GM18858 (cell line): ENCODE measurements at regions not wholly inside any gene's neighbourhood (a gene's known extent, or its start where the extent isn't known, plus 50 kb on each side); places are given as distances from the start of the nearest gene placed in this dataset.
"Not testable (repeated sequence)": the region's sequence is repeated elsewhere in the genome, so short reads cannot be mapped to it uniquely, and the experiment has no call there.

Experiments used
- ATAC-seq: cut with Tn5 transposase; IDR thresholded peaks from one replicate; pipeline ENCODE4 v1.9.1; 2021; ENCODE audit not compliant: unreplicated experiment

- no peak for ATAC-seq
Measured at GRCh38 chr15:94838281-94838680, 606.9 kb downstream of the MCTP2 start.

DNA sequence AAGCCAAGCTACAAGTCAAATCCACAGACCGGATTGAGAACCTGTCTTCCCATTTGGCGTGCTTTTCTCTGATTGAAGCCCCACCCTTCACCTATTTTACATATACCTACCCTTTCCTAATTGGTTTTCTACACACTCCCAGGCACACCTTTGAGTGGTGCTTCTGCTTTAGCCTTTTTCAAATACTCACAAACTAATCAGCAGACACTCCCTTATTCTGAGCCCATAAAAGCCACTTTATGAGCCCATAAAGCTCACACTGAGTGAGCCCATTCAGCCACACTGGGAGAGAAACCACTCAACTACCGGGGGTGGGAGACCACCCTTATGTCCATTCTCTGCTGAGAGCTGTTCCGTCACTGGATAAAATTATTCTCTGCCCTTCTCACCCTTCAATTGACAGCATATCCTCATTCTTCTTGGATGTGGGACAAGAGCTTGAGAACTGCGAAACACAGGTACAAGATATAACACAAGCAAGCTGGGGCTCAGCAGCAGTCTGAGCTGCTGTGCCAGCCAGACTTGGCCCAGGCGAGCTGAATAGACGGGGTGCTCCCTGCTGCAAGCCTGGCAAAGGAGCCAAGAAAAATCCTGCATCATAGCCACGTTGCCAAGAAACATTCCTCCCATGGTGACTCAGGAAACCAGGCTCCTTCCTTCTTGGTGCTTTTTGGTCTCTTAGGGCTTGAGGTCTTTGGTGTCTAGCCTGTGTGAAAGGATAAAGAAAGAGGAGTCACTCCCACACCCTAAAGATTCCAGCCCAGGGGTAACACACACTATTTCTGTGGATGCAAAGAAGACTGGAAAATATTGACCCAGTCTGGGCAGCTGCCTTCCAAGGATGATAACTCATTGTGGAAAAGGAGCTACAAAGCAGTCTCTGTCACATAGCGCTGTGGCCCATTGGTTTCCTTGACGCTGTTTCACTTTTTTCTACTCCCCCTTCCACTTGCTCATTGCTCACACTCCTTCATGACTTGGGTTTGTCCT, 609.7 kb downstream of the MCTP2 start:
- ATAC-seq, result no peak

DNA sequence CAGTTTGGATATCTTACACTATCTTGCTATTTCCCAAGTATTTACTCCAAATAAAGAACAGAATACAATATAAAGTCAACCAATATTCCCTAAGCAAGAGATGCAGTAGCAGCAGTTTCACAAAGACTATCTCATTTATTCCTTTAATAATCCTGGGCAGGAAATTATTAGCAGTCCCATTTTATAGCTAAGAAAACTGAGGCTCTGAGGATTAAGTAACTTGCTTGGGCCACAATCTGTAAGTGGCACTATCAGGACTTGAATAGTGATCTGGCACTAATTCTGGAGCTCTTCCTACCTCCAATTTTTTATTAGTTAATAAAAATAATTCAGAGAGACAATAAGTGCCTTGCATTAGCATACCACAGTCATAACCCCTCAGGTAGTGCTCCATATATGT, 611.7 kb downstream of the MCTP2 start:
- no peak for ATAC-seq

DNA sequence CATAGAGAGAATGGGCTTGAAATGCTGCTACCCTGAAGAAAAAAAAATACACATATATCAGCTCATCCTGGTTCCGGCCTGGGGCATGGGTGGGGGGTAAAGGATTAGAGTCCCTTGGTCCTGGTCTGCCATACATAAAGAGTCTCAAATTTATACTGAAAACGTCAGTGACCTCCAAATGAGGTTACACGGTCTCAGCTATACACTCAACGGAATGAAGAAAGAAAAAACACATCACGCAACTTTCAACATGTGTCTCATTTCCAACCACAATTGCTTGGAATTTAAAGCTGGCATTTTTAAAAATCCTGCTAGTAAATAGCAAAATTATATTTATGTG, 612.8 kb downstream of the MCTP2 start:
- no peak for ATAC-seq

DNA sequence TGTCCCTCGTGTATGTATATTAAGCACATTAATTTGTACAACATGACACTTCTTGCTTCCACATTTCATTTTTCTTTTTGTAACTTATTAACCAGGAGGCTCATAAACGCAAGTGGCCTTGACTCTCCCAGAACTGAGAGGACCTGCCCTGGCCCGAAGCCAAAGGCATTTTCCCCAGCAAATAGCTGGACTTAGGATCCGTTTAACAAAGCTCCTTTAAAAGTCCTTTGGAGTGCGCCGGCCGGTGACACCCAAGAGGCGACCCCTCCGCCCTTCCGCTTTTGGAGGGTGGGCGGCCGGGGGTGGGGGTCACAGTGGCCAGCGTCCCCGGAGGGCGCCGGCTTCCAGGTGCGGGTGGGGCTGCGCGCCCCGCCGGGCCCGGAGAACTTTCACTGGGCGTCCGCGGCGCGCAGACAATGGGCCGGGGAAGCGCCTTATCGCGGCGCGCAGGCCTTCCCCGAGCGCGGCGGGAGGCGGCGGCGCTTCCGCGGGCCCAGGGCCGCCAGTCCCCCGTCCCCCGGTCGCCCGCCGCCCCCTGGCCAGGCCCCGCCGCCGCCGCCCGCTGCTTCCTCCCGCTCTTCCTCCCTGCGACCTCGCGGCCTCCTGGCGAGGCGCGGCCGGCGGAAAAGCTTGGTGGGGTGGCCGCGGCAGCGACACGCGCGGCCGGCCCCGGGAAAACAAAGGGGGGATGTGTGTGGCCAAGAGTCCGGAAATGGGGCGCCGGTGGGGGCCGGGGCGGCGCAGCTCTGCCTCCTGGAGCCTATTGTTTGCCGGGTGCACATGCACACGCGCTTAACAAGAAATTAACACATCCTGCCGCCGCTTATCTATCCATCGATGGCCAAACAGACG, 613.4 kb downstream of the MCTP2 start:
- ATAC-seq, result no peak

DNA sequence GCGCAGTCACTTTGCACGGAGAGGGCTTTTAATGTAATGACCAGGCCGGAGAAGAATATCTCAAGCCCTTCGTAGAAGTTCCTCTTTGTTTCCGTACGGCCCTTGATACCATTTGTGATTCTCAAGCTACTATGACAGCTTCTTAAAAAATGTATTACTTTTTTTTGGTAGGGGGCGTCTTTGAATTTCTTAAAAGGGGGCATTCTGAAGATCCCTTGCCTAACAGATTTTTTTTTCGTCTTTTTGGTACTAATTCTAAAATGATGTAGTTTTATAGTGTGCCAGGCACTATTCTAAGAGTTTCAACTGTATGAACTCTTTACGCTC, 614.0 kb downstream of the MCTP2 start:
- no peak for ATAC-seq

DNA sequence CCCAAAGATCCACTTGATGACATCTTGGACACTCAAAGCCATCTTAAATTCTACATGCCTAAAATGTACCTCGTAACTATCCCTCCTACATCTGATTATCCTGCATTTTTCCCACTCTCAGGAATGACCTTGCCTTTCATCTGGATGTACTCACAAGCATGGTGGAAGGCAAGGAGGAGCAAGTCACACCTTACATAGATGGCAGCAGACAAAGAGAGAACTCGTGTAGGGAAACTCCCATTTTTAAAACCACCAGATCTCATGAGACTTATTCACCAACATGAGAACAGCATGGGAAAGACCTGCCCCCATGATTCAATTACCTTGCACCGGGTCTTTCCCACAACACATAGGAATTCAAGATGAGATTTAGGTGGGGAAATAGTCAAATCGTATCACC, 616.0 kb downstream of the MCTP2 start:
- ATAC-seq, result no peak

DNA sequence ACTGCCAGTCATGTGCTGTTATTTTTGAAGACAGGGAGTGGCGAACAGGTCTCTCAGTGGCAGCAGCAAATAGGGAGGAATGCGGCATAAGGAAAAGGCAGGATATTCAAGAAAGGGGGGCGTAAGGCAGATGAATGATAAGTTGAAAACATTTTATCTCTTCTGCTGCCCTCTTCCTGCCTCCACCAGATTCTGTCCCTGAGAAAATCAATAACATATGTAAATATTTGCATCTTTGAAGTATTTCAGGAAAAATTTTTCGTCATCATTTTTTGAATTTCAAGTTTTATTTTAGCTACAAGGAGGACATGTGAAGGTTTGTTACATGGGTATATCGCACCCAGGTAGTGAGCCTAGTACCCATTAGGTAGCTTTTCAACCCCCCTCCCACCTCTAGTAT, 616.7 kb downstream of the MCTP2 start:
- no peak for ATAC-seq

DNA sequence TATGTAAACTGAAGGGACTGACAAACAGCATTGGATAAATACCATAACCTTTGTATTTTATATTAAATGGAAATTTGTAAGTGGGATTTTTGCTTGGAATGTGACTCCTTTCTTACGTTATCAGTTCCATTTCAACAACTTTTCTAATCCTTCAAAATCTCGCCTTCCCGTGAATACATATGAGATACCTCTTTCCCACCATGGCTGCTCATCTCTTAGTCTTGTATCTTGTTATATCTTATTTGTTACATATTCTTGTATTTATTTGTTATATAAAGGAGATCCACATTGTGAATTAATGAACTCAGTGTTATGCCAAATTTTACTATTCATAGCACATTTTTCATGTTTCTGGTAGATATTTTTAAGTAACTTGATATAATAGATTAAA, 623.7 kb downstream of the MCTP2 start:
- ATAC-seq, result no peak

DNA sequence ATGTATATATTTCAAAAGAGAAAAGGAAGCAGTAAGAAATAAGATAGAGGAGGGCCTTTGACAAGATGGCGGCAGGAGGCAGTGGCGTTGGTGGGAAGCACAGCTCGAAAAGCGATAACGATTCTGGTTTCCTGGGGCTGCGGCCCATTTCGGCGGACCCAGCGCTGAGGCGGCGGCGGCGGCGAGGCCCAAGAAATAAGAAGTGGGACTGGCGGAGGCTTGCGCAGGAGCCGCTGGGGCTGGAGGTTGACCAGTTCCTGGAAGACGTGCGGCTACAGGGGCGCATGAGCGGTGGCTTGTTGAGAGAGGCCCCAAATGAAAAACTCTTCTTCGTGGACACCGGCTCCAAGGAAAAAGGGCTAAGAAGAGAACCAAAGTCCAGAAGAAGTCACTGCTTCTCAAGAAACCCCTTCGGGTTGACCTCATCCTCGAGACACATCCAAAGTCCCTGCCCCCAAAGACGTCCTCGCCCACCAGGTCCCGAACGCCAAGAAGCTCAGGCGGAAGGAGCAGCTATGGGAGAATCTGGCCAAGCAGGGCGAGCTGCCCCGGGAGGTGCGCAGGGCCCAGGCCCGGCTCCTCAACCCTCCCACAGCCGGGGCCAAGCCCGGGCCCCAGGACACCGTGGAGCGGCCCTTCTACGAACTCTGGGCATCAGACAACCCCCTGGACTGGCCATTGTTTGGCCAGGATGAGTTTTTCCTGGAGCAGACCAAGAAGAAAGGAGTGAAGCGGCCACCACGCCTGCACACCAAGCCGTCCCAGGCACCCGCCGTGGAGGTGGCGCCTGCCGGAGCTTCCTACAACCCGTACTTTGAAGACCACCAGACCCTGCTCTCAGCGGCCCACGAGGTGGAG, 624.3 kb downstream of the MCTP2 start:
- no peak for ATAC-seq

DNA sequence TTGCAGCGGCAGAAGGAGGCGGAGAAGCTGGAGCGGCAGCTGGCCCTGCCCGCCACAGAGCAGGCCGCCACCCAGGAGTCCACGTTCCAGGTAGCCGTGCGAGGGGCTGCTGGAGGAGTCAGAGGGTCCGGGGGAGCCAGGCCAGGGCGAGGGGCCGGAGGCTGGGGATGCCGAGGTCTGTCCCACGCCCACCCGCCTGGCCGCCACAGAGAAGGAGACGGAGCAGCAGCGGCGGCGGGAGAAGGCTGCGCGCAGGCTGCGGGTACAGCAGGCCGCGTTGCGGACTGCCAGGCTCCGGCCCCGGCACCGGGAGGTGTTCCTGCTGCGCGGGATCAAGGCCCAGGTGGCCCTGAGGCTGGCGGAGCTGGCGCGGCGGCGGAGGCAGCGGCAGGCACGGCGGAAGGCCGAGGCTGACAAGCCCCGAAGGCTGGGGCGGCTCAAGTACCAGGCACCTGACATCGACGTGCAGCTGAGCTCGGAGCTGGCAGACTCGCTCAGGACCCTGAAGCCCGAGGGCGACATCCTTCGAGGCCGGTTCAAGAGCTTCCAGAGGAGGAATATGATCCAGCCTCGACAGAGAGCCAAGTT, 625.0 kb downstream of the MCTP2 start:
- ATAC-seq, result no peak

DNA sequence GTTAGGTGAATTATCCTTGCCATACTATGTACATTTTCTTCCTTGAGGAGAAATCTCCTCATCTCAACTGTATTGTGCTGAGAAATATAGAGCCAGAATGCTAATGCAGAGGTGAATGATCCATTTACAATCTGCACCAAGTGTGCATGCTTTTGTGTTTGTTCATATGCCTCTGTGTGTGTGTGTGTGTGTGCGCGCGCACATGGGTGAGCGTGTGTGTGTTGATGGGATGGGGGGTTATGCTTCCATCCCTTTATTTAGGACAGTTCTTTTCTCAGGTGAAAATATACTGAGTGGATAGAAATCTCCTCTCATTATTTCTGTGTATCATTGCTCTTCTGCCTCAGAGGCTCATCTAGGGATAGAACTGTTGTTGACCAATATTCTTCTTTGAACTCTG, 626.1 kb downstream of the MCTP2 start:
- ATAC-seq, result no peak

DNA sequence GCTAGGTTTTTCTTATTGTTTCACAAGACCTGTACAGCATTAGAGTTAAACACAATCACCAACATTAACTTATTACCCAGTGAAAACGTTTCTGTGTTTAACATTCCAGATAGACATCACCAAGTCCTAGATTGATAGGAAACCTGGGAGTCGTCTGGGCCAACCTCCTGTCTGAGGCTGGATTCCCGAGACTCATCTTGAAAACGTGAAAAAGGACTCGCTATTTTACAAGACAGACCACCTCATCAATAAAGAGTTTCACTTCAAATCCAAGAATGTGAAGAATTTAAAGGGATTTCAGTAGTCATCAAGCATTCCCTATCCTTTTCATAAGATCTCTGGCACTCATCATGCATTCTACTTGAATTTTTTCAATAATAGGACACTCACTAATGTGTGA, 626.6 kb downstream of the MCTP2 start:
- ATAC-seq, result no peak

GRCh38 chr15:94858449-94858848, 627.1 kb downstream of the MCTP2 start:
- no peak for ATAC-seq

- ATAC-seq, result no peak
Measured at GRCh38 chr15:94858920-94859319, 627.6 kb downstream of the MCTP2 start.

DNA sequence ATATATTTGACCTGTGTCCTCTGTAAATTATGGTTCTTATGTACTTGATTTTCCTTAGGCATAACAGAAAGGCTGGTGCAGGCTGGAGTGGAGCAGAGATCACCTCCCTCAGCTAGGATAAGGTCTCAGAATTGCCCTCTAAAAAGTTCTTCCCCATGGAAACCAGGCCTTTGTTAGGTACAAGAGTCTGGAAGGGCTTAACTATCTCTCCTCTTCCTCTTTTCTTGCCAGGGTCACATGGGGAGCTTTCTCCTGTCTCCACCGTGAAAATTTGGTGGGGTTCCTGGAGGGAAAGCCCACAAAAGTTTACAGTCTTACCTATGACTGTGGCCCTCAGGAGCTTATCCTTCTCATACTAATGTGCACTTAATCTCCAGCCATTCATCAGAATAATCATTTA, 633.2 kb downstream of the MCTP2 start:
- ATAC-seq, result no peak

DNA sequence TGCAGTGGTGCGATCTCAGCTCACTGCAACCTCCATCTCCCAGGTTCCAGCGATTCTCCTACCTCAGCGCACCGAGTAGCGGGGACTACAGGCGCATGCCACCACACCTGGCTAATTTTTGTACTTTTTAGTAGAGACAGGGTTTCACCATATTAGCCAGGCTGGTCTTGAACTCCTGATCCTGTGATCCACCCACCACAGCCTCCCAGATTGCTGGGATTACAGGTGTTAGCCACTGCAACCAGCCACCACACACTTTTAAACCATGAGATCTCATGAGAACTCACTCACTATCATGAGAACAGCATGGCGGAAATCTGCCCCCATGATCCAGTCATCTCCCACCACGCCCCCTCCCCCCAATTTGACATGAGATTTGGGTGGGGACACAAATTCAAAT, 636.9 kb downstream of the MCTP2 start:
- ATAC-seq, result not testable (repeated sequence)

DNA sequence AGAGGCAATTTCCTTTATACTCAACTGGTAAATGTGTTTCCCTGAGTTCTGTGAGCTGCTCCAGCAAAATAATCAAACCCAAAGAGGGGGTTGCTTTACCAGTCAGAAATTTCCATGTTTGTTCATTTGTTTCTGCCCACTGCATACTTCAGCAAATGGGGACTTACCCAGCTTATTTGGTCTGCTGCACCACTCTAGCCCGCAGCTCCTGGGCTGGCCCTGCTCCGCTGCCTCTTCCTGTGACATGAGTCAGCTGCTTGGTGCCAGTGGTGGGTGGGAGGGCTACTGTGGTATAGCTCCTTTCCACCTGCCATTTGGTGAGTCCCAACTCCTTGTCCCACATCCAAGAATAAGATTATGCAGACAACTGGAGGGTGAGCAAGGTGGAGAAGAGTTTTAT, 644.2 kb downstream of the MCTP2 start:
- ATAC-seq, result no peak

DNA sequence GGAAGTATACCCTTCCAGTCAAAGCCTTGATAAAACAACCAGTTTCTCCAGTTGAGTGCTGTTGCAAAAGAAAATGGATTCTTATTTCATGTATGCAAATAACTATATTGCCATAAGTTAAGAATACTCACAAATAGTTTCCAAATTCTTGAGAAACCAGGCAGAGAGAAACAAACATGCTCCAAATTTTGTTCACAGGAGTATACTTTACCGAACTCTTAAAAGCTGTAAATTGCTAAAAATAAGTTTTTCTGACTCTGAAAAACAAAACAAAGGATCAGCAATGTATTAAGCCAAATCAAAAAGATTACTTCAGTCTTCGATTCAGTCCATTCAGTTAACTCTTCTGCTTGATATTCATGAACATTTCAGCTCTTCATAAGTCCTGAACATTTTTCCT, 646.5 kb downstream of the MCTP2 start:
- no peak for ATAC-seq

DNA sequence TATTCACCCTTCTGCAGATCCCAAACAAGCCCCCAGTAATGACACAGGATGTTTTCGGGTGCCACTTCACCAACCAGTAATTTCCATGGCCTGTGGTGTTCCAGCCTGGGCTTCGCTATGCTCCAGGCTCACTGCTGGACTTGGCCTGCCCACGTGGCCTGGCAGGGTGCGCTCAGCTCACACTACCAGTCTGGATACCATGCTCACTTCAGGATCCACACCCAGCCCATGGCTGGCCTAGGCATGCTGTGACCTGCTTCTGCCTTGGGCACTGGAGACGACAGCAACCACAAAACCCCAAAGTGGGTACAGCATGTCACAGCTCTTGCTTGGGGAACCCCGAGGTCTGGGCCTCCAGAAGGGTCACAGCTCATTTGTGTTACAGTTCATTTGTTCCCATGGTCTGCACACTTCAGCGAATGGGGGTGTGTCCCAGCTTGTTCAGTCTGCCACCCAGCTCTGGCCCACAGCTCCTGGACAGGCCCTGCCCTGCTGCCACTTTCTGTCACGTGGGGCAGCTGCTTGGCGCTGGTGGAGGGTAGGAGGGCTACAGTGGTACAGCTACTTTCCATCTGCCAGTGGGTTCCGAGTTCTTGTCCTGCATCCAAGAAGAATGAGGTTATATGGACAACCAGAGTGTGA, 650.8 kb downstream of the MCTP2 start:
- ATAC-seq, result no peak

DNA sequence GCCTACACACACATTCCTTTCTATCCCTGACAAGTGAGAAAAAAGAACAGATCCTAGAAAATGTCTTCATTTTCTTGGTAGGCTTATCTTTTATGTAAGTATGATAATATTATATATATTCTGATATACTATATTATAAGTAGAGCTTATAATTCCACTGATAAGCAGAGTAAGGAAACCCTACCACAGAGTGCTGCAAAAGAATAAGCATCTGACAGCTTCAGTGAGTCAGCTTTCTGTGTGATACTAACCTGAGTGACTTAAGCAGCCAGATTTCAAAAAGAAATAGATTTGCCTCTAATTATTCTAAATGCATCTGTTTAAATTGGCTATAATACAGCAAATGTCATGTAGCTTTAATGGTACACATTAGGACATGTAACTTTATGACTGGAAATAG, 656.0 kb downstream of the MCTP2 start:
- ATAC-seq, result no peak
